H1 (cell line): ENCODE measurements at regions not wholly inside any gene's neighbourhood (a gene's known extent, or its start where the extent isn't known, plus 50 kb on each side); places are given as distances from the start of the nearest gene placed in this dataset.

ENCODE experiments used
- BRCA1 ChIP-seq: IDR thresholded peaks from 2 replicates; pipeline ENCODE4 v1.6.1; 2012; ENCODE audit warnings: low read depth, low read length, improper control_type of control experiment
- EZH2 ChIP-seq: fragments of 200-600 bp; sonication (generic); IDR thresholded peaks from 2 replicates; pipeline ENCODE4 v1.7.1; 2012; ENCODE audit warnings: low read depth, mild to moderate bottlenecking, moderate library complexity, low read length, inconsistent platforms; ENCODE audit not compliant: severe bottlenecking
- HDAC6 ChIP-seq: IDR thresholded peaks from one replicate; pipeline ENCODE4 v1.7.1; 2012; ENCODE audit warnings: low read depth, mild to moderate bottlenecking, inconsistent platforms, low read length, moderate library complexity
- KDM4A ChIP-seq: IDR thresholded peaks from one replicate; pipeline ENCODE4 v1.7.1; 2012; ENCODE audit warnings: low read depth, mild to moderate bottlenecking, moderate library complexity, low read length, inconsistent platforms; ENCODE audit not compliant: severe bottlenecking
- RXRA ChIP-seq: IDR thresholded peaks from 2 replicates; pipeline ENCODE4 v1.6.1; 2011; ENCODE audit warnings: low read depth, mild to moderate bottlenecking, low read length, moderate library complexity; ENCODE audit not compliant: insufficient read depth
- SRF ChIP-seq: IDR thresholded peaks from 2 replicates; pipeline ENCODE4 v1.6.1; 2011; ENCODE audit warnings: mild to moderate bottlenecking, low read depth, low read length, moderate library complexity
- TF ChIP-seq, protein P1 (sequence below): IDR thresholded peaks from 2 replicates; pipeline ENCODE4 v1.6.1; 2011; ENCODE audit warnings: low read depth, mild to moderate bottlenecking, low read length; ENCODE audit not compliant: insufficient read depth

DNA sequence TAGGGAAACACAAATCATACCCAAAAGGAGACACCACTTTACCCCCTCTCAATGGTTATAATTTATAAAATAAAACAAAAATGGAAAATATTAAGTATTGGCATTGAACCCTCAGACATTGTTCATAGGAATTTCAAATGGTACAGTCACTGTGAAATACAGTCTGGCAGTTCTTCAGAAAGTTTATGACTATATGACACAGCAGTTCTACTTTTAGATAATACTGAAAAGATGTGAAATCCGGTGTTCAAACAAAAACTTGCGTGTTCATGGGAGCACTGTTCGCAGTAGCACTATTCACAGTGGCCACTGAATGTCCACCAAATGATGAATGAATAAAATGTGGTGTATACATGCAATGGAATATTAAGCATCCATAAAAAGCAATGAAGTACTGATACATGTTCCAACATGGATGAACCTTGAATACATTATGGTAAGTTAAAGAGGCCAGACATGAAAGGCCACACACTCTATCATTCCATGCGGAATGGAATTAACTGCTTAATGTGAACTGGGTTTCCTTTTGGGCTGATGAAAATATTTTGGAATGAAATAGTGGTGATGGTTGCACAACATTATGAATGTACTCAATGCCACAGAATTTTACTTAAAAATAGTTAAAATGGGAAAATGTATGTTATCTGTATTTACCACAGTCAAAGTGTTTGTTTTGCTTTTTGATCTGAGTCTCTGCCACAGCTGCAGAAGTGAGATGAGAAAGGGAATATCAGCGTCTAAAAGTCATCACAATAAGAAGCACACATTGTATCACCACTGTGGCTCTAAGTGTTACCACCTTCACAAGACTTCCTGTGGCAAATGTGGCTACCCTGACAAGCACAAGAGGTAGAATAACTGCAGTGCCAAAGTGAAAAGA is 864.6 kb downstream of the SUCLG1 start (continued):
- TF ChIP-seq HDAC6 (no peak), RXRA (no peak), BRCA1 (no peak), KDM4A (no peak), EZH2 (no peak), SRF (no peak)
- TF ChIP-seq, protein P1, sequence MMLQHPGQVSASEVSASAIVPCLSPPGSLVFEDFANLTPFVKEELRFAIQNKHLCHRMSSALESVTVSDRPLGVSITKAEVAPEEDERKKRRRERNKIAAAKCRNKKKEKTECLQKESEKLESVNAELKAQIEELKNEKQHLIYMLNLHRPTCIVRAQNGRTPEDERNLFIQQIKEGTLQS = no peak
